ENCODE measurements at regions not wholly inside any gene's neighbourhood (a gene's known extent, or its start where the extent isn't known, plus 50 kb on each side); places are given as distances from the start of the nearest gene placed in this dataset.

- no peak for TF ChIP-seq POLR2A (IDR thresholded peaks at IDR 0.05)
- no peak for TF ChIP-seq CTCF (IDR thresholded peaks at IDR 0.05)
Measured at GRCh38 chr7:106493041-106493731, 167.8 kb downstream of the CCDC71L start.
